RWPE2 (cell line): ENCODE measurements at regions not wholly inside any gene's neighbourhood (a gene's known extent, or its start where the extent isn't known, plus 50 kb on each side); places are given as distances from the start of the nearest gene placed in this dataset.

ENCODE experiments used
- ATAC-seq: fragments of 200-7000 bp; cut with Tn5 transposase; 3 replicates; pipeline ENCODE4 v1.9.1; 2021; ENCODE audit warnings: low read depth
- DNase-seq: peaks from one replicate; pipeline ENCODE4 v3.0.0-alpha.2; 2020; ENCODE audit warnings: low spot score
- H3K27ac ChIP-seq: fragments of 450-650 bp; 2 replicates; pipeline ENCODE4 v1.5.1; 2017; ENCODE audit warnings: mild to moderate bottlenecking; ENCODE audit not compliant: poor library complexity, severe bottlenecking
- H3K27me3 ChIP-seq: fragments of 250-450 bp; sonication (Bioruptor Pico); 2 replicates; pipeline ENCODE4 v1.5.1; 2021; ENCODE audit warnings: mild to moderate bottlenecking, moderate library complexity; ENCODE audit not compliant: insufficient read depth, poor library complexity, severe bottlenecking
- H3K36me3 ChIP-seq: fragments of 250-450 bp; sonication (Bioruptor Pico); 2 replicates; pipeline ENCODE4 v1.5.1; 2020; ENCODE audit warnings: low read depth, mild to moderate bottlenecking, moderate library complexity
- H3K4me1 ChIP-seq: fragments of 250-450 bp; sonication (Bioruptor Pico); 2 replicates; pipeline ENCODE4 v1.5.1; 2021; ENCODE audit warnings: mild to moderate bottlenecking, moderate library complexity; ENCODE audit not compliant: insufficient read depth, poor library complexity, severe bottlenecking
- H3K4me3 ChIP-seq: fragments of 250-450 bp; sonication (Bioruptor Pico); 2 replicates; pipeline ENCODE4 v1.5.1; 2021; ENCODE audit warnings: mild to moderate bottlenecking, moderate library complexity; ENCODE audit not compliant: severe bottlenecking
- H3K9me3 ChIP-seq: fragments of 250-450 bp; sonication (Bioruptor Pico); 2 replicates; pipeline ENCODE4 v1.5.1; 2021; ENCODE audit warnings: mild to moderate bottlenecking, moderate library complexity; ENCODE audit not compliant: severe bottlenecking
- CTCF ChIP-seq: fragments of 450-650 bp; IDR thresholded peaks from one replicate; pipeline ENCODE4 v1.5.1; 2017; ENCODE audit warnings: mild to moderate bottlenecking, moderate library complexity; ENCODE audit not compliant: poor library complexity, severe bottlenecking

GRCh38 chr3:30077746-30078145 is 528.7 kb upstream of the TGFBR2 start:
- Histone ChIP-seq H3K9me3 (no peaks in the 10 kb centered on the region), H3K36me3 (no peaks in the 10 kb centered on the region), H3K4me3 (no peak overlapping the region), H3K4me1 (no peaks in the 10 kb centered on the region), H3K27ac (no peak overlapping the region), H3K27me3 (no peaks in the 10 kb centered on the region)
- no peak for DNase-seq
- no peak for TF ChIP-seq CTCF
- no peak for ATAC-seq

- H3K27ac ChIP-seq, result no peak overlapping the region
- H3K4me3 ChIP-seq, result no peak overlapping the region
- no peak for DNase-seq
- no peaks in the 10 kb centered on the region for H3K27me3 ChIP-seq
- no peaks in the 10 kb centered on the region for H3K36me3 ChIP-seq
- no peaks in the 10 kb centered on the region for H3K9me3 ChIP-seq
- no peak for TF ChIP-seq CTCF
- ATAC-seq, result no peak
- no peaks in the 10 kb centered on the region for H3K4me1 ChIP-seq
These were observed 527.7 kb upstream of the TGFBR2 start for GRCh38 chr3:30078736-30079135.

- Histone ChIP-seq H3K4me1 (no peaks in the 10 kb centered on the region), H3K9me3 (no peaks in the 10 kb centered on the region), H3K27ac (no peak overlapping the region), H3K27me3 (no peaks in the 10 kb centered on the region), H3K36me3 (no peaks in the 10 kb centered on the region), H3K4me3 (no peak overlapping the region)
- ATAC-seq, result no peak
- TF ChIP-seq CTCF, result no peak
- no peak for DNase-seq
These were observed 524.5 kb upstream of the TGFBR2 start for GRCh38 chr3:30081904-30082303.

- Histone ChIP-seq H3K36me3 (no peaks in the 10 kb centered on the region), H3K4me3 (no peak overlapping the region), H3K4me1 (no peaks in the 10 kb centered on the region), H3K27me3 (no peaks in the 10 kb centered on the region), H3K9me3 (no peaks in the 10 kb centered on the region), H3K27ac (no peak overlapping the region)
- DNase-seq (no peak), ATAC-seq (no peak)
- TF ChIP-seq CTCF, result no peak
These were observed 523.7 kb upstream of the TGFBR2 start for GRCh38 chr3:30082652-30083051.

- DNase-seq, result no peak
- H3K4me1 ChIP-seq, result no peaks in the 10 kb centered on the region
- H3K36me3 ChIP-seq, result no peaks in the 10 kb centered on the region
- H3K9me3 ChIP-seq, result no peaks in the 10 kb centered on the region
- H3K27ac ChIP-seq, result no peak overlapping the region
- no peaks in the 10 kb centered on the region for H3K27me3 ChIP-seq
- H3K4me3 ChIP-seq, result no peak overlapping the region
- TF ChIP-seq CTCF, result no peak
- ATAC-seq, result no peak
These were observed 523.1 kb upstream of the TGFBR2 start for GRCh38 chr3:30083315-30083714.
